ENCODE measurements at regions not wholly inside any gene's neighbourhood (a gene's known extent, or its start where the extent isn't known, plus 50 kb on each side); places are given as distances from the start of the nearest gene placed in this dataset.

DNA sequence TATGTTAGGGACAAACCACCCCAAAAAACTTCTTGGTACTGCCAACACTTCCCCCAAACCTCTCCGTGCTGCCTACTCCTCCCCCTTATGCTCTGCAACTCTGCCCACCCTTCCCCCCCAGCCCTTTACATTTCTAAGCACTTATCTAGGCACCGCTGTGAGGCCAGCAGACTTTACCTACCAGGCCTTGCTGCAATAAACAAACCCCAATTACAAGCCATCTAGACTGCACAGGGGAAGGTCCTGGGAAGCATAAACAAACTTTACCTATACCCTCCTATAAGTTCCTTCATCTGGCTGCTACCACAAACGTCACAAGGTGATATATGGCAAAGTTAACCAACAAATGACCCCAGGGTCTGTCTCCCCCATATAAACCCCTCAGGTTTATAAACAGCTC is 259.4 kb upstream of the GULP1 start:
- no peaks in the 10 kb centered on the region for H3K9me3 ChIP-seq (ENCODE audit: control insufficient read depth, insufficient read depth, low read length)
- no peak overlapping the region for H3K4me3 ChIP-seq (ENCODE audit: insufficient read depth, low read depth, low read length)
- H3K4me2 ChIP-seq (ENCODE audit: low read depth, low read length) = no peak overlapping the region
- intact Hi-C loops (cut with micrococcal nuclease) = no loop called here
- H2AFZ ChIP-seq (replicated peaks; ENCODE audit: low read length, poor library complexity) = no peak overlapping the region
- H3K4me1 ChIP-seq (ENCODE audit: control insufficient read depth, insufficient read depth, low read length) = no peaks in the 10 kb centered on the region
- ATAC-seq (ENCODE audit: low read depth) (no peak), DNase-seq (no peak)
- WGBS, 2 experiments (ENCODE audit: extremely low coverage in 2 of 2, insufficient read length in 1 of 2) = 50% methylated on average over 1 of the region's 3 CpGs; no CpG with 5 or more reads in 1 of the 2 experiments
- POLR2A ChIA-PET (ENCODE audit: unreplicated experiment) = no interaction called here
- in situ Hi-C loops (cut with MboI; ENCODE audit: low sequenced_read_pairs) = no loop called here
- BruUV-seq (replicated peaks) = no TSS peak
- no peak overlapping the region for H3K18ac ChIP-seq (ENCODE audit: low read depth, low read length)
- no peaks in the 10 kb centered on the region for H3K36me3 ChIP-seq (ENCODE audit: control insufficient read depth, insufficient read depth, low read length)
- H3K27ac ChIP-seq (ENCODE audit: insufficient read depth, low read length) = no peak overlapping the region
- H3K14ac ChIP-seq (replicated peaks; ENCODE audit: low read depth, low read length) = no peak overlapping the region
- H2BK20ac ChIP-seq (ENCODE audit: low read depth, low read length) = no peak overlapping the region
- H2BK15ac ChIP-seq (ENCODE audit: low read depth, low read length) = no peak overlapping the region
- no peak overlapping the region for H3K4ac ChIP-seq (ENCODE audit: low read depth, low read length)
- CTCF ChIA-PET = no interaction called here
- no peak overlapping the region for H3K9ac ChIP-seq (ENCODE audit: low read depth, low read length)
- H4K91ac ChIP-seq (ENCODE audit: insufficient read depth, low read depth, low read length) = no peak overlapping the region
- H3K9me1 ChIP-seq (ENCODE audit: insufficient read depth, low read length) = no peaks in the 10 kb centered on the region
- no peaks in the 10 kb centered on the region for H3K79me1 ChIP-seq (ENCODE audit: low read depth in 1 of 2, low read length in 2 of 2)
- TF ChIP-seq POLR2A (IDR thresholded peaks at IDR 0.05; ENCODE audit: low read depth, low read length) = no peak
- no peak for TF ChIP-seq RCOR1 (IDR thresholded peaks at IDR 0.05; ENCODE audit: insufficient replicate concordance, low read length)
- no peak for TF ChIP-seq BHLHE40 (IDR thresholded peaks at IDR 0.05; ENCODE audit: low read depth, low read length)
- TF ChIP-seq MAZ (IDR thresholded peaks at IDR 0.05; ENCODE audit: borderline replicate concordance, low read depth, low read length) = no peak
- no peak for TF ChIP-seq MXI1 (IDR thresholded peaks at IDR 0.05; ENCODE audit: borderline replicate concordance, low read depth, low read length)
- no peak for TF ChIP-seq CEBPB (IDR thresholded peaks at IDR 0.05; ENCODE audit: low read depth, low read length)
- no peak for TF ChIP-seq RFX5 (IDR thresholded peaks at IDR 0.05; ENCODE audit: low read depth, low read length)
- TF ChIP-seq, protein P1, sequence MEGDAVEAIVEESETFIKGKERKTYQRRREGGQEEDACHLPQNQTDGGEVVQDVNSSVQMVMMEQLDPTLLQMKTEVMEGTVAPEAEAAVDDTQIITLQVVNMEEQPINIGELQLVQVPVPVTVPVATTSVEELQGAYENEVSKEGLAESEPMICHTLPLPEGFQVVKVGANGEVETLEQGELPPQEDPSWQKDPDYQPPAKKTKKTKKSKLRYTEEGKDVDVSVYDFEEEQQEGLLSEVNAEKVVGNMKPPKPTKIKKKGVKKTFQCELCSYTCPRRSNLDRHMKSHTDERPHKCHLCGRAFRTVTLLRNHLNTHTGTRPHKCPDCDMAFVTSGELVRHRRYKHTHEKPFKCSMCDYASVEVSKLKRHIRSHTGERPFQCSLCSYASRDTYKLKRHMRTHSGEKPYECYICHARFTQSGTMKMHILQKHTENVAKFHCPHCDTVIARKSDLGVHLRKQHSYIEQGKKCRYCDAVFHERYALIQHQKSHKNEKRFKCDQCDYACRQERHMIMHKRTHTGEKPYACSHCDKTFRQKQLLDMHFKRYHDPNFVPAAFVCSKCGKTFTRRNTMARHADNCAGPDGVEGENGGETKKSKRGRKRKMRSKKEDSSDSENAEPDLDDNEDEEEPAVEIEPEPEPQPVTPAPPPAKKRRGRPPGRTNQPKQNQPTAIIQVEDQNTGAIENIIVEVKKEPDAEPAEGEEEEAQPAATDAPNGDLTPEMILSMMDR (conservative IDR thresholded peaks at IDR 0.05; ENCODE audit: low read depth, low read length) = no peak
- TF ChIP-seq RAD21 (IDR thresholded peaks at IDR 0.05; ENCODE audit: low read length) = no peak
- no peaks in the 10 kb centered on the region for H4K20me1 ChIP-seq (ENCODE audit: insufficient read depth, low read length)
- H4K8ac ChIP-seq (ENCODE audit: low read depth in 2 of 2, low read length in 2 of 2) = no peak overlapping the region
- dilution Hi-C loops (cut with HindIII; ENCODE audit: low sequenced_read_pairs, unreplicated experiment) = no loop called here
- no peaks in the 10 kb centered on the region for H3K27me3 ChIP-seq (ENCODE audit: control insufficient read depth, insufficient read depth, low read length)
- no peak overlapping the region for H3K56ac ChIP-seq (ENCODE audit: extremely low read depth, insufficient read depth, low read length)
- H2AK9ac ChIP-seq (replicated peaks; ENCODE audit: low read depth, low read length, poor library complexity) = no peak overlapping the region
- no peak overlapping the region for H2AK5ac ChIP-seq (ENCODE audit: low read depth, low read length)
- no peak overlapping the region for H3K23ac ChIP-seq (ENCODE audit: low read depth, low read length)
- no peak overlapping the region for H4K5ac ChIP-seq (ENCODE audit: low read depth, low read length)
- H2BK5ac ChIP-seq (ENCODE audit: low read depth, low read length, poor library complexity, severe bottlenecking) = no peak overlapping the region
- H2BK120ac ChIP-seq (ENCODE audit: low read depth, low read length) = no peak overlapping the region
